GM20000 (cell line): ENCODE measurements at regions not wholly inside any gene's neighbourhood (a gene's known extent, or its start where the extent isn't known, plus 50 kb on each side); places are given as distances from the start of the nearest gene placed in this dataset.

ENCODE experiments used
- DNase-seq: peaks from one replicate; pipeline ENCODE4 v3.0.0; 2012; ENCODE audit warnings: low spot score
- CTCF ChIP-seq: IDR thresholded peaks from 2 replicates; pipeline ENCODE4 v1.5.1; 2012; ENCODE audit warnings: mild to moderate bottlenecking, control low read depth; ENCODE audit errors: extremely low read depth, missing control alignments

- TF ChIP-seq CTCF, result no peak
- no peak for DNase-seq
Measured at GRCh38 chr11:100536979-100537378, 150.1 kb upstream of the ARHGAP42 start.

- no peak for DNase-seq
- TF ChIP-seq CTCF, result no peak
Measured at GRCh38 chr11:100543386-100543785, 143.7 kb upstream of the ARHGAP42 start.

GRCh38 chr11:100545556-100545955 lies 141.5 kb upstream of the ARHGAP42 start:
- DNase-seq, result no peak
- no peak for TF ChIP-seq CTCF

GRCh38 chr11:100545970-100546369 lies 141.1 kb upstream of the ARHGAP42 start:
- no peak for DNase-seq
- TF ChIP-seq CTCF, result no peak

GRCh38 chr11:100546714-100547113 lies 140.4 kb upstream of the ARHGAP42 start:
- no peak for DNase-seq
- TF ChIP-seq CTCF, result no peak

GRCh38 chr11:100550298-100550697 lies 136.8 kb upstream of the ARHGAP42 start:
- TF ChIP-seq CTCF, result no peak
- no peak for DNase-seq

GRCh38 chr11:100550912-100551632 lies 136.0 kb upstream of the ARHGAP42 start:
- DNase-seq, result no peak
- no peak for TF ChIP-seq CTCF
